ENCODE measurements at regions not wholly inside any gene's neighbourhood (a gene's known extent, or its start where the extent isn't known, plus 50 kb on each side); places are given as distances from the start of the nearest gene placed in this dataset.

- DNase-seq: no peak
Observed at GRCh38 chr14:95442016-95442632, 74.3 kb downstream of the SYNE3 start.

DNA sequence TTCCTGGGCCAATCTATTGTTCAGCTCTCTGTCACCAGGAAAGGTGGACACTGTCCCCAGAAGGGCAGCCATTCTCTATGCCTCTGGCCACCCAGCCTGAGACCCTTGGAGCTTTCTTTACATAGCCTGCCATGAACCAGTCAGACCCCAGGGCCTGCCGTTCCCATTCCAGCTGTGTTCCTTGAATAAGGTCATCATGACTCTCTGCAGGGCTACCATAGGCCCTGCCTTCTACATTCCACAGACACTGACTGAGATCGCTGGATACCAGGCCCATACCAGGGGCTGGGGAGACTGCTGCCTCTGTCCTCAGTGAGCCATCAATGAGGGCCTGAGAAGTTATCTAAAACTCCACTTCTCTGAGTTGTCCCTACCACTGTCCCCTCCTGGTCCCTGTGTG lies 75.5 kb downstream of the SYNE3 start:
- DNase-seq: no peak

- no peak for DNase-seq
Observed at GRCh38 chr14:95440496-95440895, 76.0 kb downstream of the SYNE3 start.

DNA sequence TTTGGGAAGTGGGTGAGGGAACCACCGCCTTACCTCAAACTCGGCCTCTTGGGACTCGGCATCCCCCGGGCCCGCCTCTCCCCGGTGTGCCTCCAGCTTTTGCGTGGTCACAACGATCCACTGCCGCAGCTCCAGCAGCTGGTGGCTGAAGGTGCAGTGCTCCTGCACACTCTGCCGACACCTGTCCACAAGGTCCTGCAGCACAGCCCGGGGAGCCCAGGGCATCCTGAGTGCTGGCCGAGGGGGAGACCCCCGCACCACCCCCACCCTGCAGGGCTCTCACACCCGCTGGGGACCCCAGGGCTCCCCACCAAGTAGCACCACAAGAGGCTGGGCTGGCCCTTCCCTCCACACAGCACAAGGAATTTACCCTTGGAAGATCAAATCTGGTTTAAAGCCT lies 76.6 kb downstream of the SYNE3 start:
- no peak for DNase-seq

GRCh38 chr14:95437715-95438114 lies 78.7 kb downstream of the SYNE3 start:
- no peak for DNase-seq

DNA sequence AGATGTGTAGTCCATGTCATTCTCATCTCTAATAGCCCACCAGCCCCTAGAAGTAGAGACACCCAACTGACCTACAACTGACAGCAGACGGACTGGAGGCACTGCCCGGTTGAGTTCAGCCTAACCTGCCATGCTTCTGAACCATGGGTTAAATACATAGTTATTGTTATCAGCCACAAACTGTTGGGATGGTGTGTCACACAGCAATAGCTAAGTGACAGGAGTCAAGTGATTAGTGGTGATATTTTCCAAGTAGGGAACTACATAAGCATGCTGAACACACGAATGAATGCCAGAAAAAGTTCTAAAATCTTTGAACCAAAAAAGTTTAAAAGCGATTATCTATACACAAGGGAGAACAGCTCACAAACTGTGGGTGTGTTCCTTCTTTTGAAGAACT lies 80.1 kb downstream of the SYNE3 start:
- no peak for DNase-seq

GRCh38 chr14:95434121-95434520 lies 82.3 kb downstream of the SYNE3 start:
- DNase-seq: no peak

- DNase-seq: peak; percentile 13
Observed at GRCh38 chr14:95433094-95433478, 83.4 kb downstream of the SYNE3 start.

- peak; percentile 70 for DNase-seq
Observed at GRCh38 chr14:95432144-95433093, 84.0 kb downstream of the SYNE3 start.

DNA sequence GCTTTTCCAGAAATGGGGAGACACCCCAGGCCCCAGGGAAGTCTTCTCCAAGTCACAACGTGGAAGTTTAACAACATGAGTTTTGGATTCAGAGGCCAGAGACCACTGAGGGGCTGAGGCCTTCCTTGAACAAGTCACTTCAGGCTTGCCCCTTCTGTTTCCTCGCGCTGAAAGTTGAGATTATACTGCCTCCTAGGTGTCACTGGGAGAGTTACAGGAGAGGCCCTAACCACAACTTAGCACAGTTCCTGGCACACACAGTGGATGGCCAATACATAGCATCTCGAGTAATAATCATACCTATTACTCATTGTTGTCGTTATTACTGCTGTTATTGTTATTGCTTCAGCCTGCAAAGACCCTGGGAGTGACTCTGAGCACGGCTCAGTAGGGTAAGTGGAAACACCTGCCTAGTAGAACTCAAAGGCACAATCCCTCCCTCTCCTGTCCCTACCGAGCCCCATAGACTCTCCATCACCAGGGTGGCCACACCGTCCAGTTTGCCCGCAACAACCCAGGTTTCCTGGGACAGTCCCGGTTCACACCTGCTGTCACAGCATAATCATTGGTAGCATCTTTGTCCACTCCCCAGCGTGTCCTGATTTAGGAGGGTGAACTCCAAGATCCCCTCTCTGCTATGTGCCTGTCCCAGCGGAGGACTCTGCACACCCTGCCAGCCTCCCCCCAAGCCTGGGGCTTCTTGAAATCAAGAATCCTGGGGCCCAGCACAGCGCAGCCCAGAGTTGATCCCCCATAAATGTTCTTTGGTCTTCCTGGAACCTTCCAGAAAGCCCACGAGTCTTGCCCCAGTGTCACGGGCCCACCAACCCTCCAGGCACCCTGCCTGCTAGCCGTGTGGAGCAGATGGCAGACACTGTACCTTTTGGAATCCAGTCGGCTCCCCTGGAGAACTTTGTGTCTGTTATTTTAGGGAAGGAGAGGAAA lies 85.0 kb downstream of the SYNE3 start:
- peak; percentile 35 for DNase-seq

GRCh38 chr14:95428557-95428956 lies 87.9 kb downstream of the SYNE3 start:
- no peak for DNase-seq

DNA sequence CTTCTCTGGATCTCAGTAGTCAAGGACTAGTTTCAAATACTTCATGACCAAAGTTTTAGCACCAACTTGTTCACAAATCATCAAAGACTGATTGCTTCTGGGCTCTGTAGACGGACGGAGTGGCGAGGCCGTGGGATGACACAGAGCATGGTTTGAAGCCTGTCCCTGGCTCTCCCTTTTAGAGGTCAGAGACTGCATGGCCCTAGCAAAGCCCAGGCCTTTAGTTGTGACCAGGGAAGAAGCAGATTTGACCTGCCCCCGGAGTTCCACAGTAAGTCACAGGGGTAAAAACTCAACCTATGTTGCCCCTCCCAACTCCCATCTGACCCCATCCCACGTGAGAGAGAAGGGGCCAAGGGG lies 90.4 kb downstream of the SYNE3 start:
- no peak for DNase-seq

DNA sequence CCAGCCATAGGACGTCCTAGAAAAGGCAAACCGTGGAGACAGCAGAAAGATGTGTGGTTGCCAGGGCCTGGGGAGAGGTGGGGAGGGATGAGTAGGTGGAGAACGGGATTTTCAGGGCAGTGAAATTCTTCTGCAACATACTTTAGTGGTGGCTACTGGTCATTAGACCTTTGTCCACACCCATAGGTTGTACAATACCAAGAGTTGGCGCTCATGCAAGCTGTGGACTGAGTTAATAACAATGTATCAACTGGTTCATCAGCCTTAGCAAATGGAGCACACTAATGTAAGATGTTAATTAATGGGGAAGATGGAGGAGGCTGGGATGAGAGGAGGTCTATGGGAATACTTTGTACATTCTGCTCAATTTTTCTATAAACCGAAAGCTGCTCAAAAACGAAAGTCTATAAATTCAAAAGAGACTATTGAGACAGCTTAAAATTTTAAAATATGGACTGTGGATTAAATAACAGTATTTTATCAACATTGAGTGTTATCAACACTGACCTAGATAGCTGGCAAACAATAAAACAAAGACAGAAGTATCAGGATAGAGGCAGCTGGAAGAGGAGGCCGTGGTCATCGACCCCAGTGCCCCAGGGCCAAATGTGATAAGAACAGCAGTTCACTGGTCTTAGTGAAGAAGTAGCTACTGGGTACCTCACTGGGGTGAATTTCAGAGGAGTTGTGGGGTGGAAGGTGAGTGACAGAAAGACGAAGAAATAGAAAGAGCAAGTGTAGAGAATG lies 90.9 kb downstream of the SYNE3 start:
- no peak for DNase-seq

GRCh38 chr14:95424529-95424928 lies 91.9 kb downstream of the SYNE3 start:
- DNase-seq: no peak

DNA sequence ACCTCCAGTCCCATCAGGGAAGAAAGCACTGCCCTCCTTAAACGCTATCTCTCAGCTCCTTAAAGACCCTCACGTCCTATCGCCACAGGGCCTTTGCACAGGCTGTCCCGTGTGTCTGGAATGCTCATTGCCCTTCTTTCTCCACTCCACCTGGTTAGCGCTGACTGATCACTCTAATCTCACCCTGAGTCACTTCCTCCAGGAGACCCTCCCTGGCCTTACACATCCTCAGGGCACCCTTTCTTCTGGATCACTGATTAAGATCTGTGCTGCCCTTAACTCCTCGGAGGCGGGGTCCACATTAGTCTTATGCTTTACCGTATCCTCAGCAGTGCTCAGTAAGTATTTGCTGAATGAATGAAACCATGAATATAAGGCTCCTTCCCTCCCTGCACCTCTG lies 94.7 kb downstream of the SYNE3 start:
- no peak for DNase-seq

DNA sequence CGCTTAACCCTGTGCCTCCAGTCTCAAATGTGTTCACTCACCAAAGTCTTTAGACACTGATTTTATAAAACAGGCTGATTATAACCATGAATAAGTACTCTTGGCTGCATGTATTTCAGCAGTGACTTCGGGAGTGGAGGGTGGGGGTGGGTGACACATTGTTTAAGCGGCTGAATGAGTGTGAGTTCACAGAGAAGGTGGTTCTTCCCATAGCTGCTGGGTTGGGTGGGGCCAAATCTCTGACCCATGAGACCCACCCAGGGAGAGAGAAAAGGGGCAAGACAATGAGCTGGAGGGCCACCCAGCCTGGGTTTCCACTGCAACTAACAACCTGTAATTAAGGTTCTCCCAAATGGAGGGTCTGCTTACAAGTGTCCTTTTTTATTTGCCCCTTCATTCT lies 96.4 kb downstream of the SYNE3 start:
- DNase-seq: no peak

GRCh38 chr14:95419569-95419968 lies 96.9 kb downstream of the SYNE3 start:
- no peak for DNase-seq

DNA sequence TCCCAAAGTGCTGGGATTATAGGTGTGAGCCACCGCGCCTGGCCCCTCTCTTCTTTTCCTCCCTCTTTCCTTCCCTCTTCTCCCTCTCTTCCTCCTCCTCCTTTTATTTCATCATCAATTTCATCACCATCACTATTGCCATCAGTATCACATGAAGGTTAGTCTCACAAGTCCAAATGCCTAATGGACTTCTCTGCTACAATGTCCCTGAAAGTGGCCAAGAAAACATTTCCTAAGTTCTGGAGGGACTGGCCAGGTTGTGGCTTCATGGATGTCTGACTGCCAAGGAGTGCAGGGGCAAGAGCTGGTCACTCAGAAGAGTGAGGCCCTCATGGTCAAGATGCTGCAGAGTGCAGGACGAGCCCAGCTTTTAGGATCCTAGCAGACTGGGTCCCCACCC lies 97.6 kb downstream of the SYNE3 start:
- DNase-seq: no peak

GRCh38 chr14:95417492-95417891 lies 97.8 kb upstream of the CLMN start:
- no peak for DNase-seq

DNA sequence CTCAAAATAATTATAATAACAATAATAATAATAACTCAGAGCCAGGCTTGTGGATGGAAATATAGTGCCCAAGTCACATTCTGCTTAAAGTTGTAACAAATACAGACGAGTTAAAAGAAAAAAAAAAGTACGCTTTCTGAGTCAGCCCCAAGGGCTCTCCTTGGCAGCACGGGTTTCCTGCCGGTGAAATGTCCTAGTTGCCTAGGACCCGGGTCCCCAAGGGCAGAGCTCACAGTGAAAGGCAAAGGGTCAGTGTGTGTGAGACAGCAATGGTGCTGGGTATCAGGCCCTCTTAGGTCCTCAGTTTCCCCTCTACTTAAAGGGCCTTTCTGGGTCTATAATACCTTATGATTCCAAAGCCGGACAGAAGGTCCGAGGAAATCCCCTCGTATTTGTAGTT lies 96.3 kb upstream of the CLMN start:
- DNase-seq: no peak

DNA sequence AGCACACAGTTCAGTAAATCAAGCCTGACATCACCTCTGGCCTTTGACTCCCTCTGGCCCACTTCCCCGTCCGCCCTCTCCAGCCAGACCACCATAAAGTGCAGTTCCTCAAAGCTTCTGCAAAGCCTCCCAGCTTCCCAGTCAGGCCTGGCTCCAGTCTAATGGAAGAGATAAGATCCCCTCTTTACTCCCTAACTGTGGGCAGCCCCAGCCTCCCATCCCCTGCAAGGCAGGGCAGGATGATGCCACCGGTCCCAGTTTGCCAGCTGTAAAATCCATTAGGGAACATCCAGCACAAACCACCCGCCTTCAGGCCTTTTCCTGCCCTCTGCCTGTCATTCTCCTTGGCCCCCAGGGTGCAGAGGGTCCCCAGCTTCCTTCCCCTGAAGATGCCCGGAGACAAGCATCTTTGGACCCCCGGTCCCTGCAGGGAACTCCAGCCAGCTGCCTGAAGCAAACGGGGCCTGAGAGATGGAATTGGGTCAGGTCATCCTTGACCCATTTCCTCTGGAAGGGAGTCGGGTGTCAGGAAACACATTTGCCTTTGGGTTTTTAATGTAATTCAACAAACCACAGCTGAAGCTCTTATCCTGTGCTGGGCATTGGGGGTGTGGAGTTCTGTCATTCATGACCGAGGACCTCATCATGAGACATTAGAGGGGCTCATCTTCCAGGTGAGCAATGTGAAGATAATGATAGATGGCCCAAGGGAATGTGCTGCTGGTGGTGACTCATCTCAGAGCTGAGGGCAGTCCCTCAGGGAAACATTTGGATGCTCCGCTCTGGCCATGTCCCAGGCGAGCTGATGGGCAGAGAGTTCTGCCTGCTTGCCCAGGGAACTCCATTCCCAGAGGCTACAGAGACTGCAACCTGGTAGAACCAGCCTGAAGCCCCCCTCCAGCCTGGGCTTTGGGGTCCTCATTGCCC lies 93.8 kb upstream of the CLMN start:
- DNase-seq: no peak

GRCh38 chr14:95410838-95411237 lies 91.1 kb upstream of the CLMN start:
- no peak for DNase-seq

All from DMS53 (cell line).